Kidney (tissue), 13 donors: ENCODE measurements at regions not wholly inside any gene's neighbourhood (a gene's known extent, or its start where the extent isn't known, plus 50 kb on each side); places are given as distances from the start of the nearest gene placed in this dataset.

Source experiments
- DNase-seq, 5 donors: peaks; one replicate each; pipeline ENCODE4 v3.0.0-alpha.2; 2013 to 2020
- FAIRE-seq: peaks from 2 replicates; lab custom pipeline; 2012; peaks lifted over from hg19 to GRCh38; lab: Jason Lieb, UNC
- H3K27ac ChIP-seq, 2 donors: one replicate each; pipeline ENCODE4 v1.7.0; 2013; ENCODE audit warnings: low read depth in 2 of 2, low read length in 2 of 2, inconsistent platforms in 1 of 2
- H3K27me3 ChIP-seq: one replicate; pipeline ENCODE4 v1.7.1; 2013; ENCODE audit warnings: low read length, inconsistent platforms; ENCODE audit not compliant: control insufficient read depth, insufficient read depth
- H3K36me3 ChIP-seq, 3 donors: one replicate each; pipeline versions ENCODE4 v1.7.0 to v1.7.1; 2013; ENCODE audit warnings: low read length in 3 of 3, control low read depth in 1 of 3, inconsistent platforms in 1 of 3; ENCODE audit not compliant: insufficient read depth in 3 of 3, control insufficient read depth in 2 of 3
- H3K4me1 ChIP-seq, 3 donors: one replicate each; pipeline versions ENCODE4 v1.7.0 to v1.7.1; 2013; ENCODE audit warnings: low read length in 3 of 3, inconsistent platforms in 1 of 3, low read depth in 1 of 3; ENCODE audit not compliant: control insufficient read depth in 2 of 3, insufficient read depth in 2 of 3
- H3K4me3 ChIP-seq, 3 donors: one replicate each; pipeline versions ENCODE4 v1.7.0 to v1.8.1; 2013; ENCODE audit warnings: low read length in 3 of 3, control low read depth in 1 of 3, inconsistent platforms in 1 of 3
- H3K9ac ChIP-seq, 3 donors: one replicate each; pipeline versions ENCODE4 v1.7.0 to v1.7.1; 2013; ENCODE audit warnings: low read length in 3 of 3, control low read depth in 1 of 3, inconsistent platforms in 1 of 3
- H3K9me3 ChIP-seq, 3 donors: one replicate each; pipeline versions ENCODE4 v1.7.0 to v1.7.1; 2013; ENCODE audit warnings: low read length in 3 of 3, control low read depth in 1 of 3, inconsistent platforms in 1 of 3; ENCODE audit not compliant: control insufficient read depth in 2 of 3, insufficient read depth in 1 of 3
- intact Hi-C: fragments of 100-400 bp; cut with DNase I; formaldehyde crosslinking; loops from one replicate; pipeline ENCODE4 v1.11.1; 2022
- TF ChIP-seq, protein P1 (sequence below): IDR thresholded peaks from 3 replicates; pipeline ENCODE4 v1.5.1; 2012; ENCODE audit warnings: mild to moderate bottlenecking, moderate library complexity, borderline replicate concordance; ENCODE audit not compliant: insufficient read depth; ENCODE audit errors: extremely low read depth
- donor health status: control.
- donor health status: control.
- donor health status: control.
- donor health status: control.
- donor health status: control.
- donor health status: DM: yes; HTN: yes; CAD: no.
- donor health status: Normal renal cell carcinoma (clear cell type).

DNA sequence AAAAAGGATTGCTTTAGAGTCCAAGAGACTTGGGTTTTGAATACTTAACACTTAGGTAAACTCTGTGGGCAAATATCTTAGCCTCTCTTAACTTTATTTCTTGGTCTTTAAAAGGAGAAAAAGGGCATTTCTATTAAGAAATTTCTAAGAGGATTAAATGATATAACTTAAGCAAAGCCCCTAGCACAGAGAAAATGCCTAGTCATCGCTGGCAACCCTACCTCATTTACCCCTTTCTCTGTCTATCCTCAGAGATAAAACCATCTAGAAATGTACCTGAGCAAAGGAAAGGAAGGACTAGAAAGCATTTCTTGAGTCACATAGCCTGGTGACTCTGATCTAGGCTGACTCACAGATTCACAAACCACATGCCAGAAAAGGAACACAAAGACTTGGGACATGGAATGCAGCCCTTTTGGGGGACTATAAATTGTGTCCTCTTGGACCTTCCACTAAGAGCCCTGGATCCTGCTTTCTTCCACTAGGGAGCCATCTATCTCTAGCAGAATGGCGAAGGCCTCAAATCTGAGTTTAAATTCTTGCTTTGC is 120.6 kb downstream of the FOXD1 start:
- Histone ChIP-seq H3K4me1 (no peaks in the 10 kb centered on the region), H3K27ac (no peak overlapping the region), H3K27me3 (no peaks in the 10 kb centered on the region), H3K9ac (no peak overlapping the region), H3K9me3 (peaks cover 0 to 9% (median 2%) of the 10 kb centered on the region in 3 donors), H3K4me3 (no peak overlapping the region), H3K36me3 (no peaks in the 10 kb centered on the region)
- FAIRE-seq (no peak), DNase-seq (no peak)
- TF ChIP-seq, protein P1, sequence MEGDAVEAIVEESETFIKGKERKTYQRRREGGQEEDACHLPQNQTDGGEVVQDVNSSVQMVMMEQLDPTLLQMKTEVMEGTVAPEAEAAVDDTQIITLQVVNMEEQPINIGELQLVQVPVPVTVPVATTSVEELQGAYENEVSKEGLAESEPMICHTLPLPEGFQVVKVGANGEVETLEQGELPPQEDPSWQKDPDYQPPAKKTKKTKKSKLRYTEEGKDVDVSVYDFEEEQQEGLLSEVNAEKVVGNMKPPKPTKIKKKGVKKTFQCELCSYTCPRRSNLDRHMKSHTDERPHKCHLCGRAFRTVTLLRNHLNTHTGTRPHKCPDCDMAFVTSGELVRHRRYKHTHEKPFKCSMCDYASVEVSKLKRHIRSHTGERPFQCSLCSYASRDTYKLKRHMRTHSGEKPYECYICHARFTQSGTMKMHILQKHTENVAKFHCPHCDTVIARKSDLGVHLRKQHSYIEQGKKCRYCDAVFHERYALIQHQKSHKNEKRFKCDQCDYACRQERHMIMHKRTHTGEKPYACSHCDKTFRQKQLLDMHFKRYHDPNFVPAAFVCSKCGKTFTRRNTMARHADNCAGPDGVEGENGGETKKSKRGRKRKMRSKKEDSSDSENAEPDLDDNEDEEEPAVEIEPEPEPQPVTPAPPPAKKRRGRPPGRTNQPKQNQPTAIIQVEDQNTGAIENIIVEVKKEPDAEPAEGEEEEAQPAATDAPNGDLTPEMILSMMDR, result no peak
- intact Hi-C loops, result no loop called here

DNA sequence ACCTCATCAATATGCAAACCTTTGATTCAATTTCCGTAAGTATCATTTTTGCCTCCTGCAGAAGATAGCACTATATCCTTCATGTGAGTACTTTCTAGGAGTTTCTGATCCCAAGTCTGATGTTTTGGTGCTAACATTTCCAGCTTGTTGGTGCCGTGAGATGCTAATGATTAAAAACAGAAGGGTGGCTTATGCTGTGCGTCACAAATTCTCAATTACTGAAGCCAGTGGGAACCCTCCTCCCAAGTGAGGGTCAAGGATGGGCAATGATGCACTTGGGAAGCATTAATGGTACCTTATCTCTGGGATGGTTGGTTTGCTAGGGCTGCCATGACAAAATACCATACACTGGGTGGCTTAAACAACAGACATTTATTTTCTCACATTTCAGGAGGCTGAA is 123.0 kb downstream of the FOXD1 start:
- H3K27me3 ChIP-seq, result no peaks in the 10 kb centered on the region
- FAIRE-seq, result no peak
- no peak for DNase-seq
- H3K4me3 ChIP-seq, result no peak overlapping the region
- intact Hi-C loops, result no loop called here
- TF ChIP-seq, protein P1, result no peak
- H3K27ac ChIP-seq, result no peak overlapping the region
- H3K36me3 ChIP-seq, result no peaks in the 10 kb centered on the region
- no peaks in the 10 kb centered on the region for H3K9me3 ChIP-seq
- H3K9ac ChIP-seq, result no peak overlapping the region
- no peaks in the 10 kb centered on the region for H3K4me1 ChIP-seq

- Histone ChIP-seq H3K4me1 (no peaks in the 10 kb centered on the region), H3K9ac (no peak overlapping the region), H3K4me3 (no peak overlapping the region), H3K27ac (no peak overlapping the region), H3K36me3 (no peaks in the 10 kb centered on the region), H3K9me3 (no peaks in the 10 kb centered on the region), H3K27me3 (no peaks in the 10 kb centered on the region)
- TF ChIP-seq, protein P1, result no peak
- DNase-seq (no peak), FAIRE-seq (no peak)
- intact Hi-C loops, result no loop called here
These were observed 125.1 kb downstream of the FOXD1 start for GRCh38 chr5:73323466-73323865.
